Heart left ventricle (tissue), 13 donors: ENCODE measurements at regions not wholly inside any gene's neighbourhood (a gene's known extent, or its start where the extent isn't known, plus 50 kb on each side); places are given as distances from the start of the nearest gene placed in this dataset.

Experiments used
- CTCF ChIP-seq, 12 donors: fragments of 200-600 bp; sonication (generic) in 4 of 12; IDR thresholded peaks; one replicate each; pipeline versions ENCODE4 v1.5.0 to v1.8.0; 2018 to 2022; ENCODE audit warnings: antibody characterized with exemption in 12 of 12, mild to moderate bottlenecking in 5 of 12
- POLR2A ChIP-seq, 2 donors: fragments of 450-650 bp; IDR thresholded peaks; one replicate each; pipeline ENCODE4 v1.6.1; 2017; ENCODE audit warnings: antibody characterized with exemption in 2 of 2, mild to moderate bottlenecking in 2 of 2, moderate library complexity in 2 of 2
- donor health status: ischemic (EF 13 %, LVEDD 7.1; RV severe dilation, severe dysfunction).
- donor health status: DM: no; HTN: yes; CAD: no.
- donor health status: DM: no; HTN: no; CAD: no.
- donor health status: ischemic (EF 25% LVEDD 6.9; RV normal size, moderate dysfunction).
- donor health status: ischemic (EF 25% LVEDD 5.7; RV mildly dilated, moderate dysfunction).
- donor health status: ischemic (EF 35%, LVEDD 5.7; RV mildly dilated, moderate dysfunction).
- donor health status: nonischemic (EF 11% LVEDD 7.7; RV severe dilation, severe dysfunction).
- donor health status: DM: yes; HTN: yes; CAD: no.
- donor health status: PGD.
- donor health status: ischemic (EF 29% LVEDD 5.4; RV normal size, mild dysfunction).
- donor health status: nonischemic (EF 23%, LVEDD 6.1; RV moderate dilation, normal function).

GRCh38 chr1:222373216-222373615 lies 174.7 kb downstream of the HHIPL2 start:
- TF ChIP-seq CTCF (IDR thresholded peaks at IDR 0.05): no peak
- no peak for TF ChIP-seq POLR2A (IDR thresholded peaks at IDR 0.05)
